HG02759 (cell line): ENCODE measurements at regions not wholly inside any gene's neighbourhood (a gene's known extent, or its start where the extent isn't known, plus 50 kb on each side); places are given as distances from the start of the nearest gene placed in this dataset.
A peak's percentile ranks its signal among the peaks of the same experiment; 100 is the strongest.

Source experiments
- ATAC-seq: cut with Tn5 transposase; IDR thresholded peaks from one replicate; pipeline ENCODE4 v1.9.1; 2021; ENCODE audit warnings: mild to moderate bottlenecking, moderate library complexity; ENCODE audit not compliant: unreplicated experiment

GRCh38 chr16:85498607-85499006 lies 114.5 kb upstream of the GSE1 start:
- ATAC-seq = peak; percentile 67

- no peak for ATAC-seq
These were observed 112.9 kb upstream of the GSE1 start for GRCh38 chr16:85500220-85500619.

GRCh38 chr16:85501900-85502299 lies 111.2 kb upstream of the GSE1 start:
- no peak for ATAC-seq

- ATAC-seq = no peak
These were observed 110.8 kb upstream of the GSE1 start for GRCh38 chr16:85502357-85502756.

GRCh38 chr16:85503679-85504231 lies 109.4 kb upstream of the GSE1 start:
- ATAC-seq = no peak

GRCh38 chr16:85504242-85504641 lies 108.9 kb upstream of the GSE1 start:
- no peak for ATAC-seq

- ATAC-seq = no peak
These were observed 107.1 kb upstream of the GSE1 start for GRCh38 chr16:85505794-85506634.

- no peak for ATAC-seq
These were observed 106.5 kb upstream of the GSE1 start for GRCh38 chr16:85506635-85506911.

GRCh38 chr16:85507342-85507741 lies 105.8 kb upstream of the GSE1 start:
- no peak for ATAC-seq

GRCh38 chr16:85508388-85508787 lies 104.7 kb upstream of the GSE1 start:
- ATAC-seq = no peak

GRCh38 chr16:85508993-85509392 lies 104.1 kb upstream of the GSE1 start:
- no peak for ATAC-seq

GRCh38 chr16:85510041-85510659 lies 103.0 kb upstream of the GSE1 start:
- ATAC-seq = no peak

GRCh38 chr16:85511938-85512807 lies 100.9 kb upstream of the GSE1 start:
- no peak for ATAC-seq

- no peak for ATAC-seq
These were observed 100.4 kb upstream of the GSE1 start for GRCh38 chr16:85512808-85513115.

GRCh38 chr16:85513180-85513579 lies 99.9 kb upstream of the GSE1 start:
- ATAC-seq = no peak

GRCh38 chr16:85513649-85514048 lies 99.5 kb upstream of the GSE1 start:
- ATAC-seq = no peak

GRCh38 chr16:85514295-85514597 lies 98.9 kb upstream of the GSE1 start:
- ATAC-seq = no peak

GRCh38 chr16:85514598-85515318 lies 98.4 kb upstream of the GSE1 start:
- ATAC-seq = no peak

- ATAC-seq = no peak
These were observed 97.8 kb upstream of the GSE1 start for GRCh38 chr16:85515319-85515745.

- no peak for ATAC-seq
These were observed 97.2 kb upstream of the GSE1 start for GRCh38 chr16:85515830-85516397.

- ATAC-seq = no peak
These were observed 96.0 kb upstream of the GSE1 start for GRCh38 chr16:85517154-85517553.
